IPS DF 6.9 (cell line): ENCODE measurements at regions not wholly inside any gene's neighbourhood (a gene's known extent, or its start where the extent isn't known, plus 50 kb on each side); places are given as distances from the start of the nearest gene placed in this dataset.
A peak's percentile ranks its signal among the peaks of the same experiment; 100 is the strongest.

ENCODE experiments used
- DNase-seq: peaks from one replicate; pipeline ENCODE4 v3.0.0-alpha.2; 2013; ENCODE audit warnings: low read depth, low spot score
- H3K27ac ChIP-seq: one replicate; pipeline ENCODE4 v1.5.1; 2013; ENCODE audit warnings: low read length, control low read depth
- H3K27me3 ChIP-seq: 2 replicates; pipeline ENCODE4 v1.6.1; 2013; ENCODE audit warnings: mild to moderate bottlenecking, low read length; ENCODE audit not compliant: control insufficient read depth, insufficient read depth
- H3K36me3 ChIP-seq: 2 replicates; pipeline ENCODE4 v1.6.1; 2013; ENCODE audit warnings: low read length; ENCODE audit not compliant: control insufficient read depth, insufficient read depth
- H3K4me1 ChIP-seq: 2 replicates; pipeline ENCODE4 v1.6.1; 2013; ENCODE audit warnings: low read length; ENCODE audit not compliant: control insufficient read depth, insufficient read depth
- H3K4me3 ChIP-seq: 2 replicates; pipeline ENCODE4 v1.5.1; 2013; ENCODE audit warnings: mild to moderate bottlenecking, low read length
- H3K9me3 ChIP-seq: 2 replicates; pipeline ENCODE4 v1.6.1; 2013; ENCODE audit warnings: low read length, inconsistent platforms; ENCODE audit not compliant: control insufficient read depth, insufficient read depth
- WGBS: extraction: QIAGEN DNeasy Blood & Tissue Kit; methylation state at CpG from one replicate; pipeline ENCODE4 v1.1.7; 2013; ENCODE audit warnings: mixed read lengths, missing lambda C conversion rate; ENCODE audit not compliant: insufficient read length, insufficient coverage; 5-methylcytosine and 5-hydroxymethylcytosine counted together

DNA sequence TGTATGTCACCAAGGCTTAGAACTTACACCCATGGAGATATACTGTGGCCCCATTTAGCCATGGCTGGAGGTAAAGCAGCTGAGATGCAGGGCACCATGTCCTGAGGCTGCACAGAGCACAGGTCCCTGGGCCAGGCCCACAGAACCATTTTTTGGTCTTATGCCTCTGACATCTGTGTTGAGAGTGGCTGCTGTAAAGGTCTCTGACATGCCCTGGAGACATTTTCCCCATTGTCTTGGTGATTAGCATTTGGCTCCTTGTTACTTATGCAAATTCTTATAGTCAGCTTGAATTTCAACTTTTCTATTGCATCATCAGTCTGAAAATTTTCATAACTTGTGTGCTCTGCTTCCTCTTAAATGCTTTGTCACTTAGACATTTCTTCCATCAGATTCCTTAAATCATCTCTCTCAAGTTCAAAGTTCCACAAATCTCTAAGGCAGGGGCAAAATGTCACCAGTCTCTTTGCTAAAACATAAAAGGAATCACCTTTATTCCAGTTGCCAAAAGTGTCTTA lies 701.3 kb downstream of the EPHA3 start:
- Histone ChIP-seq H3K4me3 (no peak overlapping the region), H3K36me3 (no peaks in the 10 kb centered on the region), H3K27ac (no peak overlapping the region), H3K9me3 (peaks cover 1% of the 10 kb centered on the region; the same call in 1 of the 2 replicates), H3K4me1 (no peaks in the 10 kb centered on the region), H3K27me3 (no peaks in the 10 kb centered on the region)
- DNase-seq, result no peak

DNA sequence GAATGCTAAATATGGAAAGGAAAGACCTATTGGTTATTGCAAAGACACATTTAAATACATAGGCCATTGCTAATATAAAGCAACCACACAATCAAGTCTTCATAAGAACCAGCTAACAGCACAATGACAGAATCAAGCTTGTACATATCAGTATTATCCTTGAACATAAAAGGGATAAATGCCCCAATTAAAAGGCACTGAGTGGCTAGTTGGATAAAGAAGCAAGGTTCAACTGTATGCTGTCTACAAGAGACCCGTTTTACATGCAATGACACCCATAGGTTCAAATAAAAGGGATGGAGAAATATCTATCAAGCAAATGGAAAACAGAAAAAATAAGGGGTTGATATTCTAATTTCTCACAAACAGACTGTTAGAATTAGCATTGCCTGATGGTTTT lies 706.1 kb downstream of the EPHA3 start:
- Histone ChIP-seq H3K36me3 (no peaks in the 10 kb centered on the region), H3K4me3 (no peak overlapping the region), H3K9me3 (no peaks in the 10 kb centered on the region), H3K27ac (no peak overlapping the region), H3K27me3 (no peaks in the 10 kb centered on the region), H3K4me1 (no peaks in the 10 kb centered on the region)
- DNase-seq, result no peak
- WGBS, result no CpG with 5 or more reads among the region's 1 CpG

DNA sequence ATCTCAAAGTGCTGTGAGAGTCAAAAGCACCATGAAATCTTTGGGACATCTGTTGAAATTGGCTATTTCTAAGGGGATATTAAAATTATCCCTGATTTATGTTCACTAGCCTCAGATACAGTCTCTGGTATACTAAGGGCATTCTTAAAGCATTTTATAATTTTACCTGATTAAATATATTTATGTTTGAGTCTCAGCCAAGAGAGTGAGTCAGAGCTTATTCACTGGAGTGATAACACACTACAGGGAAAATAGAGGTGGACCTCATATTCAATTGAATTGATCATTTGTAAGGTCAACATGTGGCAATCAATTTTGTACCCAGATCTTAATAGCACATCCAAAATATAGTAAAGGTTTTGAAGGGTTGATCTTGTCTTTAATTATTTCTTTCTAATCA lies 733.6 kb downstream of the EPHA3 start:
- no peak overlapping the region for H3K4me3 ChIP-seq
- H3K9me3 ChIP-seq, result no peaks in the 10 kb centered on the region
- no peak overlapping the region for H3K27ac ChIP-seq
- DNase-seq, result no peak
- no peaks in the 10 kb centered on the region for H3K4me1 ChIP-seq
- H3K36me3 ChIP-seq, result no peaks in the 10 kb centered on the region
- H3K27me3 ChIP-seq, result no peaks in the 10 kb centered on the region

DNA sequence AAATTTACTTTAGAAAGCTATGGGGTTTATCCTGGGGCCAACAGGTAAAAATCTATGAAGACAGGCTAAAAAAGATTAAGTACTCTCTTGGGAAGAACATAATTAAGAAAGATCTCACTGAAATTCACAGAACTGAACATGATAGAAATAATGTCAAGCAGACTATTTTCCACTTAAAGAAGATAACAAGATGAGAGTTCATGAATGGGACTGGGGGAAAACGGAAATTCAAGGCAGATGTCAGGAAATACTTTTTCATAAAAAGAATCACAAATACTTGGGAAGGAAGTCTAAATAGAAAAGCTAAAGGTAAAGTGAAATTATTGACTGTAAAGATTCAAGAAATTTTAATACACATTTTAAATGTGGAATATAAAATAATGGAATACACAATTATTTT lies 737.6 kb downstream of the EPHA3 start:
- DNase-seq, result no peak
- no peaks in the 10 kb centered on the region for H3K36me3 ChIP-seq
- H3K4me3 ChIP-seq, result no peak overlapping the region
- no peaks in the 10 kb centered on the region for H3K27me3 ChIP-seq
- H3K9me3 ChIP-seq, result no peaks in the 10 kb centered on the region
- no CpG with 5 or more reads among the region's 1 CpG for WGBS
- no peak overlapping the region for H3K27ac ChIP-seq
- H3K4me1 ChIP-seq, result no peaks in the 10 kb centered on the region

DNA sequence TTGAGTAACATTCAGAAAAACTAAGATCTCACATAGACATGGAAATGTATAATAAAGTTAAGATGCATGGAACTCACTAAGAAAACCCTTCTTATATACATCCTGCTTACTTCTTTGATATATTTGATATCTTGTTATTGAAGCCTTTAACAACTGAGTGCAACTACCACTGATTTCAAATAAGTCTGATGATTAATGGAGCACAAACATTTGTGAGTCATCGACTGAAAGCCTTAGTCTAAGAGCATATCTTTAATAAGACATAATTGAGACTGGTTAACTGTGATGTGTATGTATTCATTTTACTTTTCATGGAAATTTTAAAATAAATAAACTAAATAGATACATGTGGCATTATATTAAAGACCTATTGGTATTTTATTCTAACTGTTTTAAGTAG lies 740.5 kb downstream of the EPHA3 start:
- Histone ChIP-seq H3K27ac (no peak overlapping the region), H3K27me3 (no peaks in the 10 kb centered on the region), H3K4me1 (no peaks in the 10 kb centered on the region), H3K36me3 (no peaks in the 10 kb centered on the region), H3K9me3 (no peaks in the 10 kb centered on the region), H3K4me3 (no peak overlapping the region)
- WGBS, result no CpG with 5 or more reads among the region's 1 CpG
- DNase-seq, result no peak

DNA sequence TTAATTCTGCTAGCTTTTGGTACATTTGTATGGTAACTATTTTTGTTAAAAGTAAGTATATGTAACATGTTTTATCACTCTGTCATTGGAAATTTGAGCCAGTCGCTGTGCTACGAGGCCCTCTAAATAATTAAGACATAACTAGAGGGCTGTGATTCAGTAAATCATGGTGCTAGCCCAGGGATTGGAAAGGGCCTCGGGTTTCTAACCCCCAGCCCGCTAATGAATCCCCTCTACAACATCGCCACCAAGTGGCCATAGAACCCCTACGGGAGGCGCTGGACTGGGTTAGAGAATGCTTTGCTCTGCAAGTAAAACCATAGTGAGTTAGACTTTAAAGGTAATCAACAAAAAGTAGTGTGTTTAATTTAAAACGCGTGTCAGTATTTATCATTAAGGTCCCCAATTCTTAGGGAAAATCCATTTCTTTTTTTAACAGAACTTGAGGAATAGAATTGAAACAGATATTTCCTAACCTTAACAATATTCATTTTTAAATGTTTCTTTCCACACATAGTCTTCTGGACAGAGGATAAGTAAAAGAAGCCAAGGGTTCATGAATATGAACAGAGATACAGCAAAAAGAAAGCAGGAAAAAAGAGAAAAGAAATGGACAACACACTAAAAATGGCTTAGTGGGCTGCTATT lies 744.7 kb downstream of the EPHA3 start:
- H3K27me3 ChIP-seq, result no peaks in the 10 kb centered on the region
- no peaks in the 10 kb centered on the region for H3K4me1 ChIP-seq
- H3K4me3 ChIP-seq, result no peak overlapping the region
- H3K9me3 ChIP-seq, result no peaks in the 10 kb centered on the region
- no CpG with 5 or more reads among the region's 9 CpGs for WGBS
- DNase-seq, result peak; percentile 71
- H3K27ac ChIP-seq, result no peak overlapping the region
- H3K36me3 ChIP-seq, result no peaks in the 10 kb centered on the region

DNA sequence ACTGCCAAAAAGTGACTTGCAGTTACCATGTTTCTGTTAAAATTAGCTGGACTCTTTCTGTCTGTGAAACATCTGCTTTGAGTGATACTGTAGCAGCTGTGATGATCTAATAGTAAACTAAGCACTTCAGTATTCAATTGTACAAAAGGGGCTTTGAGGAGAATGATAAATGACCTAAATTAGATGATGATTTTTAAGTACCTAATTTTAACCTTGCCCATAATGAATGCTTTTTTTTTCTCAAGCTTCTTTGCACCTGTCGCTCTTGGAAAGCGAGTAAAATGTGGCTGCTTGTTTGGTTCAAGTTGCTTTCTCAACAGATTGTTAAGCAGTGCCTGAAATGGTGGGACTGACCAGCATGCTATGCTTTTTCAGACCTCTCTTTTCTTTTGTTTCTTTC lies 752.3 kb downstream of the EPHA3 start:
- Histone ChIP-seq H3K4me3 (no peak overlapping the region), H3K27ac (no peak overlapping the region), H3K27me3 (no peaks in the 10 kb centered on the region), H3K9me3 (no peaks in the 10 kb centered on the region), H3K36me3 (no peaks in the 10 kb centered on the region), H3K4me1 (no peaks in the 10 kb centered on the region)
- DNase-seq, result no peak
- no CpG with 5 or more reads among the region's 2 CpGs for WGBS

DNA sequence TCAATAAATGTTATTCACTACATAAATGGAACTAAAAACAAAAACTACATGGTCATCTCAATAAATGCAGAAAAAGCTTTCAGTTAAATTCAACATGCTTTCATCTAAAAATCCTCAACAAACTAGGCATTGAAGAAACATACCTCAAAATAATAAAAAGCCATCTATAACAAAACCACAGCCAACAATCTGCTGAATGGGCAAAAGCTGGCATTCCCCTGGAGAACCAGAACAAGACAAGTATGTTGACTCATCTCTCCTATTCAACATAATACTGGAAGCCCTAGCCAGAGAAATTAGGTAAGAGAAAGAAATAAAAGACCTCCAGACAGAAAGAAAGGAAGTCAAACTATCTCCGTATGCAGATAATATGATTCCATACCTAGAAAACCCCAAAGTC lies 759.9 kb downstream of the EPHA3 start:
- no peak for DNase-seq
- no peak overlapping the region for H3K4me3 ChIP-seq
- no CpG with 5 or more reads among the region's 1 CpG for WGBS
- no peaks in the 10 kb centered on the region for H3K27me3 ChIP-seq
- no peak overlapping the region for H3K27ac ChIP-seq
- no peaks in the 10 kb centered on the region for H3K9me3 ChIP-seq
- H3K4me1 ChIP-seq, result no peaks in the 10 kb centered on the region
- H3K36me3 ChIP-seq, result no peaks in the 10 kb centered on the region

DNA sequence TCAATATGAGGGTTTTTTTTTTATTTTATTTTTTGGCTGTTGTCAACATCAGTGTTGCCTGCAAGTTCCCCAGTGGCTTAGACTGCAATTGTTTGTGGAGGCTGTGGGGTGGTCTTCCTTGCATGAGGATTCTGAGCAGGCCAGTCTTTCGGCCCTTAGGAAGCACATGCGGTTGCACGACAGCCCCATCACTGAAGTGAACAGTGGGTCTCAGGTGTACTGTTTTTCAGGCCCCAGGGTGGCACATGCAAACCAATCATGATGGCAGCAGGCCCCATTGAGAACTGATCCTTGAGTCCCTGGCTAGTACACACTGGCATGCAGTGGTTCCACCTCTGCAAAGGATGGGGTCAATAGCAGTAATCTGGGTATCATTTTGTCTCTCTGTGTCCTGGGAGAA lies 768.7 kb downstream of the EPHA3 start:
- DNase-seq, result no peak
- Histone ChIP-seq H3K27me3 (no peaks in the 10 kb centered on the region), H3K4me1 (no peaks in the 10 kb centered on the region), H3K4me3 (no peak overlapping the region), H3K36me3 (no peaks in the 10 kb centered on the region), H3K27ac (no peak overlapping the region), H3K9me3 (no peaks in the 10 kb centered on the region)
- WGBS, result no CpG with 5 or more reads among the region's 3 CpGs

DNA sequence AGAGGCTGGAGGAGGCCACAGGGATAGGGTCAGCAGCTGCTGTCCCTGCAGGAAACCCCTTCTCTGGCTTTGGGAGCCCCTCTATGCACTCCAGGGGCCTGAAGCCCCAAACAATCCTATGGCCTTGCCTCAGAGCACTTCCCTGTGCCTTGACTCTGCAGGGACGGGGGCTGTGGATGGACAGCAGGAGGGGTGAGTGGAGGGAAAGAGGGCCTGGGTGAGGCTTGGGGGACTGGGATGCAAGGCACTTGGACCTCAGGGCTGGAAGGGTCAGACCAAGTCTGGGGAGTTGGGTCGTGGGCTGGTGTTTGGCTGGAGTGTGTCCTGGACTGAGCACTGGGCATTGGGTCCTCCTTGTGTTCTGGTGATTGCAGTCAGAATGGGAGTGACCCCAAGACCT lies 769.8 kb downstream of the EPHA3 start:
- Histone ChIP-seq H3K27me3 (no peaks in the 10 kb centered on the region), H3K9me3 (no peaks in the 10 kb centered on the region), H3K4me1 (no peaks in the 10 kb centered on the region), H3K4me3 (no peak overlapping the region), H3K36me3 (no peaks in the 10 kb centered on the region), H3K27ac (no peak overlapping the region)
- no peak for DNase-seq
- WGBS, result no CpG with 5 or more reads among the region's 2 CpGs

DNA sequence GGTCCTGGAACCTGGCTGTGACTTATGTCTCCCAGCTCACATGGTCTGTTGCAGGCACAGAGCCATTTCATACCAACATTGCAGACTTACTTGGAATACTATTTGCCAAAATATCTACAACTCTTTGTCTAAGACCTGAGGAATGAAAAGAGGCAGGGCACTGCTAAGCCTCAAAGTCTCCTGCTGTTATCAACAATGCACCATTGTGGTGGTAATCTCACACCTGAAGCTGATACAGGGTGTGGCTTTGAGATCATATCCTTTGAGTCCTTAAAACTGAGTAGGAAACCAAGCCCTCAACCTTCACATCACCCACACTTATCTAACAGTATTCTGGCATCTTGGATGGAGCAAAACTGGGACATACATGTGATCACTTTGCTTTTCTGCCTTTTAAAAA lies 782.0 kb downstream of the EPHA3 start:
- Histone ChIP-seq H3K27me3 (no peaks in the 10 kb centered on the region), H3K27ac (no peak overlapping the region), H3K36me3 (no peaks in the 10 kb centered on the region), H3K9me3 (no peaks in the 10 kb centered on the region; the same call in 1 of the 2 replicates), H3K4me3 (no peak overlapping the region), H3K4me1 (no peaks in the 10 kb centered on the region)
- DNase-seq, result peak; percentile 41
